SJSA1 (cell line): ENCODE measurements at regions not wholly inside any gene's neighbourhood (a gene's known extent, or its start where the extent isn't known, plus 50 kb on each side); places are given as distances from the start of the nearest gene placed in this dataset.

ENCODE experiments used
- DNase-seq, 2 experiments: peaks; one replicate each; pipeline ENCODE4 v3.0.0-alpha.2; 2015 to 2020; ENCODE audit warnings: low spot score in 2 of 2, low read depth in 1 of 2
- H3K27ac ChIP-seq: fragments of 250-450 bp; sonication (Bioruptor Pico); 2 replicates; pipeline ENCODE4 v1.5.1; 2020; ENCODE audit warnings: mild to moderate bottlenecking, moderate library complexity
- H3K27me3 ChIP-seq: fragments of 250-450 bp; sonication (Bioruptor Pico); replicated peaks from 2 replicates; pipeline ENCODE4 v1.5.1; 2020; ENCODE audit warnings: mild to moderate bottlenecking, moderate library complexity
- H3K36me3 ChIP-seq: fragments of 250-450 bp; sonication (Bioruptor Pico); 2 replicates; pipeline ENCODE4 v1.5.1; 2020; ENCODE audit warnings: mild to moderate bottlenecking
- H3K4me1 ChIP-seq: fragments of 250-450 bp; sonication (Bioruptor Pico); replicated peaks from 2 replicates; pipeline ENCODE4 v1.6.1; 2021; ENCODE audit warnings: mild to moderate bottlenecking
- H3K4me3 ChIP-seq: fragments of 250-450 bp; sonication (Bioruptor Pico); 2 replicates; pipeline ENCODE4 v1.5.1; 2020; ENCODE audit warnings: mild to moderate bottlenecking
- H3K9me3 ChIP-seq: fragments of 250-450 bp; sonication (Bioruptor Pico); replicated peaks from 2 replicates; pipeline ENCODE4 v1.5.1; 2020; ENCODE audit warnings: mild to moderate bottlenecking

DNA sequence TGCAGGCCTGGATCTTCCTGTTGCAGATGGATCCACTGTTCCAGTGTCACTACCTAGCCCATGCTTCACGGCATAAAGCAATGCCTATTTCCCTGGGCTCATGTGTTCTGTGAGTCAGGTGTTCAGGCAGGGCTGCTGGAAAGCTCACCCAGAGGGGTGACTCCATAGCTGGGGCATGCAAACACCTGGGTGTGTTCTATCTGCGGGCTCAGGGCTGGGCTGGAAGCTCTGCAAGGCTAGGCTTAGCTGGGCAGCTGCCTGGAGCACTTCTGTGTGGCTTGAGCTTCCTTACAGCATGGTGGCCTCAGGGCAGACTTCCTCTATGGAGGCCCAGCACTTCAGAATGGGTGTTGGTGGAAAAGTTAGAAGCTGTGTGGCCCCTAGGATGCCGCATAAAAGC, 139.9 kb downstream of the GADD45G start:
- Histone ChIP-seq H3K27ac (no peak overlapping the region), H3K4me3 (no peak overlapping the region), H3K9me3 (no peaks in the 10 kb centered on the region), H3K4me1 (no peaks in the 10 kb centered on the region), H3K36me3 (no peaks in the 10 kb centered on the region), H3K27me3 (no peaks in the 10 kb centered on the region)
- DNase-seq = no peak

DNA sequence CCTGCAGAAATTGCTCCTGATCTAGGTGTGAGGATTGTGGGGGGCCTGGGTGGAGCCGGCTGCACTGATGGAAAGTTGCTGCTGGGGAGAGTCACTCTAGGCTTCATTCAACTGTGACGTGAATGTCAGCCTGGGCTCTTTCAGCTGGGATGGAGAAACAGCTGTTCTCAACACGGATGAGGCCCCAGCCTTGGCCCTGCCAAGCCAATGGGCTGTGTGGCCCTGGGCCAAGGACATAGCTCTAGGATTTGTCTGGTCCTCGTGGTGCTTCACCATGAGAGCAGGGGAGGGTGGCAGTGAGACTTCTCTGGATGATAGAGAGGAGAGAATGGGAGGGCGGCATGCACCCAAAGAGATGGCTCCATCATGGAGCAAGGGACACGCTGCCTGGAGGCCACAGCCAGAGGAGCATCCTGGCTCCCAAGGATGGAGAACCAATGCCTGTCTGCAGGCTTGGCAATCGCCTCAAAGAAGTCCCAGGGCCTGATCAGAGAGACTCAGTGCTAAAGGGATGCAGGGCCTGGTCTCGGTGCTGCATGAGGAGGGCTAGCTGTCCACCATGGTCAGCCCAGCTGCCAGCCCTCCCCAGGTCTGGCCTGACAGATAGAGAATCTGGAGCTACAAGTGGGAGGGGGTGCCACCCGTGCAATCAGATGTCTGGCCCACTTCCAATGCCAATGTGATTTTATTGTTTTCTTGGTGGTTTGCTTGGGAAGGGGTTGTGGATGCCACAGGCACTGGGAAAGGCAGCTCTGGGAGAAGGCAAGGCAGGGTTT, 141.0 kb downstream of the GADD45G start:
- Histone ChIP-seq H3K27me3 (no peaks in the 10 kb centered on the region), H3K4me3 (no peak overlapping the region), H3K4me1 (no peaks in the 10 kb centered on the region), H3K36me3 (no peaks in the 10 kb centered on the region), H3K27ac (no peak overlapping the region), H3K9me3 (no peaks in the 10 kb centered on the region)
- no peak for DNase-seq

DNA sequence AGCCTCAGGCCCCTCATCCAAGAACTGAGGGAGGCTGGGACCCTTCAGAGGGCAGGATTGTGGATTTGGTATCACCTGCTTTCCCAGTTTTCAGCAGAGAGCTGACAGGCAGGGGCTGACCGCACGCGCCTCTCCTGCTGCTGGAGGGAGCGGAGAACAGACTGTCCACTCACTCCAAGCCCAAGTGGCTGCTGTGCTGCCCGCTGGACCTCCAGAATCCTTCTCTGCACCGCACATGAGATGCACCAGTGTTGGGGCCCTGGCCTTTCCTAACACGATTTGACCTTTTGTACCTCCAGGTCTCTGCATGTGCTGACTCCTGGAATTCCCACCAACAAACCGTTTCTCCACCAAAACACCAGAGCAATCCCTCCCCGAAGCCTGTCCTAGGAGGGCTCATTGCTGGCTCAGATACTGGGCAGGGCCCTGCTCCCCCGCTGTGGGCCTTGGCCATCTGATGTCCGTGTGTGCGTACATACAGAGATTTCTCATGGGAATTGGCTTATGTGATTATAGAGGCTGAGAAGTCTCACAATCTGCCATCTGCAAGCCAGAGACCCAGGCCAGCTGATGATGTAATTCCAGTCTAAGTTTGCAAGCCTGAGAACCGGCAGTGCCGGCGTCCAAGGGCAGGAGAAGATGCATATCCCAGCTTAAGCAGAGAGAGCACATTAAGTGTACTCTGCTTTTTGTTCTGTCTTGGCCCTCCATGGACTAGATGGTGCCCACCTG, 141.7 kb downstream of the GADD45G start:
- Histone ChIP-seq H3K4me3 (no peak overlapping the region), H3K36me3 (no peaks in the 10 kb centered on the region), H3K4me1 (no peaks in the 10 kb centered on the region), H3K9me3 (no peaks in the 10 kb centered on the region), H3K27me3 (no peaks in the 10 kb centered on the region), H3K27ac (no peak overlapping the region)
- no peak for DNase-seq

DNA sequence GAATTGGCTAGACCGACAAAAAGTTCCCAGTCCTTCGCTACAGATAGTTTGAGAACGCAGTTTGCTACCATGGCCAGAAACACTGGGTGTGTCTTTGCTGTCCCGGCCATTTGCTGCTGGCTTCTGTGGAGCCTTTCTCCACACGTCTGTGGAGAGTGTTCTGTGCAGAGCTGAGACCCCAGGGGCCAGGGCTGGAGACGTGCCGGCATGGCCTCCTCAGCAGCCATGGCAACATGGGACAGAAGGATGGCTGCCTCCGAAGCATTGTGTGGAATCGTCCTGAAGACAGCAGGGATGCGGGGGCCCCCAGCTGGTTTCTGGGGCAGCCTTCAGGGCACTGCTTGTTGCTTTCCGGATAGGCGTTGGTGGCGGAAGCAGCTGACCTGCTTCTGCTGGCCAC, 142.8 kb downstream of the GADD45G start:
- no peak overlapping the region for H3K4me3 ChIP-seq
- no peak for DNase-seq
- H3K36me3 ChIP-seq = no peaks in the 10 kb centered on the region
- no peaks in the 10 kb centered on the region for H3K4me1 ChIP-seq
- H3K27me3 ChIP-seq = no peaks in the 10 kb centered on the region
- no peak overlapping the region for H3K27ac ChIP-seq
- no peaks in the 10 kb centered on the region for H3K9me3 ChIP-seq

DNA sequence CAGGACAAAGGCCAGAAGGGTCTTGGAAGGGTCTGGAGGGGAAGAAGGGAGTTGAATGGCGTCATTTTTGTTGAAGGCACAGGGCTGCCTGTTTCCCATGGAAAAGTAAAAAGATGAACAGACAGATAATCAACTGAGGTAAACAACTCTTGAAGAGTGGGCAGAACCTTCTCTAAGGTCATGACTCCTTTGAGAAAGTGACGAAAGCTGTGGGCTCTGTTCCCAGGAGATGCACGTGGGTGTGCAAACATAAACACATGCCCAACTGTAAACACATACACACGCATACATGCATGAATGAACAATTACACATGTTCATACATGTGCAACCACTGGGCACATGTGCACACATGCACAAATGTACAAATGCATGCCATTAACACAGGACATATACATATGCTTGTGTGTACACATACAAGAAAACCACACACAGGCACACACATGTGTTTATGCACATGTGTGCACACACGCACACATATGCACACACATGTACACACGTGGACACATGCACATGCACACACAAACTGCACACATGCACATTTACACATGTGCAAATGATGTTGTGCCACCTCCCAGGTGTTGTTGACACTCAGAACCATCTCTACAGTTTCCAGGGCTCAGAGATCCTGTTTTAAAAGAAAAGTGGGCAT, 143.3 kb downstream of the GADD45G start:
- H3K9me3 ChIP-seq = no peaks in the 10 kb centered on the region
- H3K4me3 ChIP-seq = no peak overlapping the region
- no peaks in the 10 kb centered on the region for H3K4me1 ChIP-seq
- H3K27me3 ChIP-seq = no peaks in the 10 kb centered on the region
- no peak overlapping the region for H3K27ac ChIP-seq
- no peak for DNase-seq
- no peaks in the 10 kb centered on the region for H3K36me3 ChIP-seq

DNA sequence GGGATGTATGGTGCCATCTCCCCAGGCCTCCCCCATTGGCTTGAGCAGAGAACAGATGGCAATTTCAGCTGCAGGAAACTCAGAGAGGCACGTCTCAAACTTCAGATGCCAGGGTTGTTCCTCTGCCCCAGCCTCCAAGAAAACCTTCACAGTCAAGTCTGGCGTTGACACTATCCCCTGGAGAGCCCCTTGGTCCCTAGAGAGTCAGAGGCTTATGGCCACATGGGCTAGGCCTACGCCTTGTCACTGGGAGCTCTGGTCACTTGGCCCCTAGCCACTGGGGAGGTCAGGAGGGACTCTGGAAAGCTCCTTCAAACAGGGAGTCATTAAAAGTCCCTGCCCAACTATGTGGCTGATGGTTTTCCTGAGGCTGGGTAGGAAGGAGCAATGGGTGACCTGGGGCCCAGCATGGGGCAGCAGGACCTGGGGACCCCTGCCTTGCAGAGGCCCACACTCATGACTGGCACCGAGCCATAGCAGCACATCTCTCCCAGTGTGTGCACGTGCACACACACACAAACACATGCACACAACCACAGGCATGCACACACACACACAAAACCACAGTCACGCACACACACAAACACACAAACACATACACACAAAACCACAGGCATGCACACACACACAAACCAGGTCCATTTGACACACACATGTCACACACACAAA, 144.2 kb downstream of the GADD45G start:
- no peaks in the 10 kb centered on the region for H3K9me3 ChIP-seq
- no peak overlapping the region for H3K4me3 ChIP-seq
- H3K27me3 ChIP-seq = no peaks in the 10 kb centered on the region
- no peak for DNase-seq
- no peaks in the 10 kb centered on the region for H3K4me1 ChIP-seq
- no peaks in the 10 kb centered on the region for H3K36me3 ChIP-seq
- H3K27ac ChIP-seq = no peak overlapping the region

DNA sequence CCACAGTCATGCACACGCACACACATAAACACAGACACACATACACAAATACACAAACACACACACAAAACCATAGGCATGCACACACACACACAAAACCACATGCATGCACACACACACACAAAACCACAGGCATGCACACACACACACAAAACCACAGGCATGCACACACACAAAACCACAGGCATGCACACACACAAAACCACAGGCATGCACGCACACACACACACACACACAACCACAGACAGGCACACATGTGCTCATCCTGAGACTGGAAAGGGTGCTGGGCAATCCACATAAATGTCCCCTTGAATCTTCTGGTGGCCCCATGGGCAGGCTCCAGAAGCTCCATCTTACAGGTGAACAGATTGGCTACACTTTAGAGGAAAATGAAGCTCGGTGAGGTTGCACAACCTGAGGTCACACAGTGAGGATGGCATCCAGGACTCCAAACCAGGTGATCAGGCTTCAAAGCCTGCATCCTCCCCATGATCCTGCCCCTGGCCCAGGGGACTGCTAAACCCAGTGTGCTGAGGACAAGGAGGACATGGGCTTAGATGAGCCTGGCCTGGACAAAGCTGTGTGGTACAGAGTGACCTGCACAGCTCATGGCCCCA, 144.8 kb downstream of the GADD45G start:
- H3K4me3 ChIP-seq = no peak overlapping the region
- H3K9me3 ChIP-seq = no peaks in the 10 kb centered on the region
- H3K36me3 ChIP-seq = no peaks in the 10 kb centered on the region
- no peaks in the 10 kb centered on the region for H3K4me1 ChIP-seq
- DNase-seq = no peak
- no peak overlapping the region for H3K27ac ChIP-seq
- no peaks in the 10 kb centered on the region for H3K27me3 ChIP-seq

DNA sequence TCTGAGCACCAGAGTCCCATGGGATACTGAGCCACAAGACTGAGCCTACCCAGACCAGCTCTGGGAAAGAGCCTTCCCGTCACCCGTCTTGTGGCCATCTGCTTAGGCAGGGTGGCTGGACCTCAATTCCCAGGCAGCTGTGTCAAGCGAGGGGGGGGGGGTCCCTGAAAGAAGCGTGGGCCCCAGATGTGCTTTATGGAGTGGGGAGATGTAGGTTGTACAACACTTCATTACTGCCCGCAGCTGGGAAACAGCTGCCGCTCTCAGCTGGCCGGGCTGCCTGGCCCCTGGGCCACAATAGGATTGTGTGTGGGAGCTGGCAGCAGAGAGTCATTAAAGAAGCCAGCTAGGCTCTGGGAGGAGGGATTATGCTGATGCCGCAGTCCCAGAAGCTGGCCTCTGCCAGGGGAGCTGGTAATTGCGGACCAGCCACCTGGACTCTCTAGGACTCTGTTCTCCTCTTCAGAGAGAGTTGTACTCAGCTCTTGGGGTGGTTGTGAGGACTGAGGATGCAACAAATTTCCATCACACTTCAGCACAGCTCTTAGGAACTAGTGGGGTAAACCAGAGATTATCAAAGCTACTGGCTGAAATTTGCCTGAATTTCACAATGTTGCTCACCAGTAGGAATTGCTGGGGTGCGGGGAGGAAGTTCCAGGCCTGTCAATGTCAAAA, 145.4 kb downstream of the GADD45G start:
- no peaks in the 10 kb centered on the region for H3K27me3 ChIP-seq
- DNase-seq = no peak
- no peak overlapping the region for H3K4me3 ChIP-seq
- H3K9me3 ChIP-seq = no peaks in the 10 kb centered on the region
- no peaks in the 10 kb centered on the region for H3K4me1 ChIP-seq
- no peak overlapping the region for H3K27ac ChIP-seq
- no peaks in the 10 kb centered on the region for H3K36me3 ChIP-seq

DNA sequence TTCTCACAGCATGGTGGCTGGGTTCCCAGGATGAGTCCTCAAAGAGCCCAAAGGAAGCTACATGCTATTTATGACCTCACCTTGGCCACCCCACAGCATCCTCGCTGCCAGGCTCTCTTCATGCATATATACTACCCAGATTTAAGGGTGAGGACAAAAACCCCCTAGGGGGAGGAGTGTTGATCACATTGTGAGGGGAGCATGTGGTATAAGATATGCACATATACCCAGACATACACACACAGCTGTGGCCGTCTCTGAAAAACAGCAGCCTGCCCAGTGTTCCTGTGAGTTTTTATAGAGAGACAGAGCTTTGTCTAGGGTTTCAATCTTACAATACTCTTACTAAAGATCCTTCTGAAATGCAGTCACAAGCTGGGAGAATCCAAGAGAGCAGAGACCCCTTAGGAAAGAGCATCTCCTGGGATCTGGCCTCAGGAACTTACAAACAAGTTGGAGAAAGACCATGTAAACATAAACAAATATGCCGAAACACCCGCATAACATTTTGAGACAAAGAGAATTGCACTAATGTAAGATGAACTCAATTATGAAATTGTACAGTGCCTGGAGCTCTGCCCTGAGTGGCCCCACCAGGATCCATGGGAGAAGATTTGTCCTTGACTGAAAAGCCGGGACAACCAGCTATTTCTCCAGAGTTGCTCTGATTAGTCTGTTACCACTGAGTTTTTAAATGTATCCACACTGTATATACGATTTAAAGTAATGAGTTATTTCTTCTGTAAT, 146.4 kb downstream of the GADD45G start:
- Histone ChIP-seq H3K36me3 (no peaks in the 10 kb centered on the region), H3K27me3 (no peaks in the 10 kb centered on the region), H3K9me3 (no peaks in the 10 kb centered on the region), H3K4me1 (no peaks in the 10 kb centered on the region), H3K4me3 (no peak overlapping the region), H3K27ac (no peak overlapping the region)
- DNase-seq = no peak

DNA sequence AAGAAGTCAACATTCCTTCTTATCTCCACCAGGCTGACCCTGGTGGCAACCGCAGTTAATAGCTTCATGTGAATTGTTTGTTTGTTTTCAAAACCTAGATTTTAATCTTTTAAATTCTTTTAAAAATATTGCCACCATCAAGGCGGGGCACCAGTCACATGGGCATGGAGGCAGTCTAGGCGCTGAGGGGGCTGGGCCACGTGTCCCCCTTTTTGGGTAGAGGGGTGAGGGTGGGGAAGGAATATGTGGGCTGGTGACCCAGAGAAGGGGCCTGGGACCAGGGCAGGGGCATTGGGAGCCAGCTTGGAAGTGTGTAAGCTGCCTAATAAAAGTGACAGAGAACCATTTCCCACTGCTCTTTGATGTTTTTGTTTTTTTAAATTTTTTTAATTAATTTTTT, 147.3 kb downstream of the GADD45G start:
- Histone ChIP-seq H3K36me3 (no peaks in the 10 kb centered on the region), H3K9me3 (no peaks in the 10 kb centered on the region), H3K27ac (no peak overlapping the region), H3K4me1 (no peaks in the 10 kb centered on the region), H3K27me3 (no peaks in the 10 kb centered on the region), H3K4me3 (no peak overlapping the region)
- no peak for DNase-seq

DNA sequence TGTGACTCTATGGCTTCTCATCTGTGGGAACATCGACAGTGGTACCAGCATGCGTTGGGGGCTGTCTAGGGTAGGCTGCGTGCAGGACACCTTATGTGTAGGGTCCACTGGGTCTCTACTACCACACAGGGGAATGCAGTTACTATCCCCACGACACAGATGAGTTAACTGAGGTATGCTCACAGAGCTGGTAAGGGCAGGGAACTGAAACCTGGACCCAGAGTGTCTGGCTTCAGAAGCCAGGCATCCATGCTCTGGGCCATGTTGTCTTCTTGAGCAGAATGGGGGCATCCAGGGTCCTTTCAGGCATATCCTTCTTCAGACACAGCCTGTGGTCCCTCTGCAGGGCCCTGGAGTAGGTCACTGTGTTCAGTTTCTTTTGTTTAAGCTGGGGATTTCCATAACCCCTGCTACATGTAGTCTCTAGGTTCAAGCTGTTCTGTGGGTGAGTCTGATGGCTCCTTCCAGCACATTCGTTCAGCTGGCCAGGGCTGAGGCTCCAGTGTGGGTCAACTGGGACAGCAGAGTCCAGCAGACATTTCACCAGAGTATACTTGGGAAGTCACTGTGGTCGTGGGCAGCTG, 148.8 kb downstream of the GADD45G start:
- Histone ChIP-seq H3K27me3 (no peaks in the 10 kb centered on the region), H3K4me1 (no peaks in the 10 kb centered on the region), H3K9me3 (no peaks in the 10 kb centered on the region), H3K27ac (no peak overlapping the region), H3K4me3 (no peak overlapping the region), H3K36me3 (no peaks in the 10 kb centered on the region)
- no peak for DNase-seq

DNA sequence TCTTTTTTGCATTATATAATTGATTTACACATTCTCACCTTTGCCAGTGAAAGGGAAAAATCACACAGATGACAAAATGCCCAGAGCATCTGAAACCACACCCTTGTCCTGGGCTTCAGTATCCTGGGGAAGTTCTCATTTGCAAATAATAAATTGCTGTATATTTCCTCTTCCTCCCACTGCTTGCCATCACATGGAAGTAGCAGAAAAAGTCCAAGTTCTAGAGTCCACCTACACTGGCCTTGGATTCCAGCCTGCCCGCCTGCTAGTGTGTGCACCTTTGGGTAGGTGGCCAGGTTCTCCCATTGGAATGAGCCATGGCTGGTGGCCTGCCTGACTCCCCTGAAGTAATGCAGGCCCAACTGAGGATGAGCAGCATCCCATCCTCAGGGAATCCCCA, 149.4 kb downstream of the GADD45G start:
- Histone ChIP-seq H3K4me3 (no peak overlapping the region), H3K9me3 (no peaks in the 10 kb centered on the region), H3K4me1 (no peaks in the 10 kb centered on the region), H3K27me3 (no peaks in the 10 kb centered on the region), H3K27ac (no peak overlapping the region), H3K36me3 (no peaks in the 10 kb centered on the region)
- DNase-seq = no peak
